ENCODE measurements at regions not wholly inside any gene's neighbourhood (a gene's known extent, or its start where the extent isn't known, plus 50 kb on each side); places are given as distances from the start of the nearest gene placed in this dataset.
"Not testable (repeated sequence)": the region's sequence is repeated elsewhere in the genome, so short reads cannot be mapped to it uniquely, and the experiment has no call there.

DNA sequence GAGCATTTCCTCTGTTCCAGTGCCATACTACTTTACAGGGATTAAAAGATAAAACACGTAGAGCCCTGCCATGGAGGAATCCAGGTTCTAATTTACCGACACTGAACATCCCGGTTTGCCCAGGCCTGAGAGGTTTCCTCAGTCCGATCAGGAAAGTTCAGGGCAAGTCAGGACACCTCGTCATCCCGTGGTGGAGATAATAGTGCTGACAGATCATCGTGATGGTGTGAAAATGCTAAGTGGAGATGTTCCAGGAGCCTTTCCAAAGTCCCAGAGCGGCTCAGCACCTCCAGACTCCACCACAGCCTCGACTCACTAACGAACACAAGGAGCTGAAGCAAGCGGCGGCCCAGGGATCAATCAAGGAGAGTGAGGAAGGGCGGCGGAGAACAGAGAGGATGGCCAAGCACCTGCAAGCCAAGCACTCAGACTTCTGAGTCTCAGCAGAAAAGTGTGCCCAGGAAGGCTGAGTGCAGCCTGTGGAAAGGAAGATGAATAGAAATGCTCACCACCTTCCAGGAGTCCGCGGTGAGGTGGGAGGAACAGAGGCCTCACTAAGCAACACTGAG, 103.7 kb upstream of the VWC2 start:
- no peak for DNase-seq (ENCODE audit: low spot score)

DNA sequence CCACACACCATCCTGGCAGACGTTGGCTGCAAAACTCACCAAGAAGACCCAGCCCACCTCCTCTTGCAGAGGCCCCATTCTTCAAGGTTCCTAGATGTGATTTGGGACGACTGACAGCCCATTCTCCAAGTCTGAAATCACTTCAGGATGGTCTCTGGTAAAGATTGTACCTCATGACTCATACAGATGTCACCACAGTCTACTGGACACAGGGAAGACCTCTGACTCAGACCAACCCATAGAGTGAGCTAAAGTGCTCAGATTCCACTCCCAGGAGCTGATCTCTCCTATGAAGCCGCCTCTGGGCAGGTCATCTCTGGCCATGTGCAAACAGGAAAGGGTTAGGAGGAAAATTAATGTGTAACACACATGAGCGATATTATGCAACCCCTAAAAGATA, 102.4 kb upstream of the VWC2 start:
- no peak for DNase-seq (ENCODE audit: low spot score)

DNA sequence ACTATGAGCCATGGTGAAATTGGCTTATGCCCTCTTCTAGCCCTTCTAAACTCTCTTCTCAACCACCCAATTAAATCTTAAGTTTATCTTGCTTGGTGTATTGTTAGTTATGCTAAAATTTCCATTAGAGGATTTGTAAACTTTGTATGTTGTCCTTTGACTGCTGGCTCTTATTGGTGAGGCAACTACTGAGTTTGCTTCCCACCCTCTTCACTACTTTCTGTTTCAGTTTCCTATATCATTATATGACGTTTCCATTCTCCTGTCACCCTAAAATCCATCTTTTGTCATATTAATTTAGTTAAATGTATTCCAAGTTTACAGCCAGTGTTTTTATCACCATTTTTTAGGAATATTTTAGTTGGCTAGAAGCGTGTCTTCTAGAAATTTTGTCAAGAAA, 80.9 kb upstream of the VWC2 start:
- DNase-seq (ENCODE audit: low spot score), result no peak

DNA sequence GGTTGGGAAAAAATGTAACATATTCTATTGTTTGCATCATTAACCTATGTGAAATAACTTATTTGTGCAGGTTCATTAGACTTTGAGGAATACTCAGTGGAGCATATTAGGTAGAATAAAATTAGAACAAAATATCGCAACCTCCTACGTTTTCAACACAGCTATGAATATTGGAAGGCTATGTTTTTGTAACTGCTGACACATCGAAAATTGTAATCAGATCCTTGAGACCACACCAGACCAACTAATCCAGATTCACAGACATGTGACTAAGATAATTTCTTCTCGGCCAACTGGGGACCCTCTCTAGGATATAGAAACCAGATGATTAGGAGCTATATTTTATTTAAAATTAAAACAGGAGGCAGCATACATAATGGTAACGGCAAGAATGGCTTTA, 77.5 kb upstream of the VWC2 start:
- no peak for DNase-seq (ENCODE audit: low spot score)

DNA sequence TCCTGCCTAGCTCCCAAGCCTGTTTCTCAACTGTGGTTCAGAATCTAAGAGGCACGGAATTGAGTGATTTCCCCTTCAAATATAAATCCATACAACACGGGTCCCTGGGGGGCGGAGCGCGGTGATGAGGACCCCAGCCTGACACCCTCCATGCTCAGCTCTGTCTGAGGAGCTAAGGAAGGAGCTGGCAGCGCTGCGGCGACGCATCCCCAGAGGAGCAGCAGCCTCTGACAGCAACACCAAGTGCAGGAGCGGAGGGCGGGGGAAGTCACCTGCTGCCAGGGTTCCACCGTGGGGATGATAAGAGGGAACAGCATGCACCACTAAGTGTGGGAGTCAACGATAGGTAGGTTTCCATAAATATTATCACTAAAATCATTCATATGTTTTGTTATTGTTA, 72.6 kb upstream of the VWC2 start:
- DNase-seq (ENCODE audit: low spot score), result no peak

DNA sequence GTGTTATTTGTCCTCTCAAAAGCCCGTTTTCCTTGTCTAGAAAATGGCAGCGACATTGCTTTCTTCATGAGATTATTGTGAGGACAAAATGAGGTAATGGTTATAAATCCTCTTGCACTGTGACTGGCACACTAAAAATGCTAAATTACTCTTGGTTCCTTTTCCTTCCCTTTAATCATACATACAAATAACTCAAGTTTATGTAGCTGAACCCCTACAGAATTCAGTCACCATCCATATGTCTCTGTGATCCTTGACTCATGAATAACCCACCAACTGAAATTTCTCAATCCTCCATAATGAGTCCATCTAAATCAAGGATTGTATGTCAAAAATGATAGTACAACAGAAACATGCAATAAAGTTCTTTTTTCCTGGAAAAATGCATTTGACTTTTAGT, 71.3 kb upstream of the VWC2 start:
- no peak for DNase-seq (ENCODE audit: low spot score)

DNA sequence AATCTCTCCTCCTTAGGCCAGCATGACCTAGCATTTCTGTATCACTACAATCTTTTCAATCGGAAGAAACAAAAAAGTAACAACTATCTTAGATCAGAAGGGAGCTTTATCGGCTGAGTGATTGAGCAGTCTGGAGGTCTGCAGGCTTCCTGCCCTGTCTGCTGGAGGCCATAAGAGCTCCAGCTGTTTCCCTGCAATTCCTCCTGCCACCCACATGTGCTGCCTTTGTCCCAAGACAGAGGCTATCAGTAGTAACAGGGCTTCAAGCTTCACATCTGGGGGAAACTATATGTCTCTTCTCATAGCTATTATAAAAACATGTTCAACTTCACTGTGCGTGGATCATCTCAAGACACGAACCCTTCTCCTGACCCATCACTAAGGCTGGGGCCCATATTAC, 70.1 kb upstream of the VWC2 start:
- no peak for DNase-seq (ENCODE audit: low spot score)

DNA sequence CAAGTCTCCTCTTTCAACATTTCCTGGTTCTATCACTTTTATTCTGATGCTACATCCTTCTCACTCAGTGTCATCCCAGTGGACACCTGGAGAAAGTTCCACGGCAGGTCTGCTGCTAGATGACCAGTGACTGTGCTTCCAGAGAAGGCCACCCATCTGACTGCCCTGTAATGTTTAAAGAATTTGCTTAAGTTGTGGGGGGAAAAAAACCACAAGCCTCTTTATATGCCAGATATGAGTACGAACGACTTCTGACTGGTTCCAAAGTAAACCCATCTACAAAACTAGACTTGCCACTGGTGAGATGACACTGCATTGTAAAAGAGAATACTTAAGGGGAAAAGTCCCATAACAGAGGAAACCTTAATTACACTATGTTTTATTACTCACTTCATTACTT, 69.6 kb upstream of the VWC2 start:
- DNase-seq (ENCODE audit: low spot score), result no peak

DNA sequence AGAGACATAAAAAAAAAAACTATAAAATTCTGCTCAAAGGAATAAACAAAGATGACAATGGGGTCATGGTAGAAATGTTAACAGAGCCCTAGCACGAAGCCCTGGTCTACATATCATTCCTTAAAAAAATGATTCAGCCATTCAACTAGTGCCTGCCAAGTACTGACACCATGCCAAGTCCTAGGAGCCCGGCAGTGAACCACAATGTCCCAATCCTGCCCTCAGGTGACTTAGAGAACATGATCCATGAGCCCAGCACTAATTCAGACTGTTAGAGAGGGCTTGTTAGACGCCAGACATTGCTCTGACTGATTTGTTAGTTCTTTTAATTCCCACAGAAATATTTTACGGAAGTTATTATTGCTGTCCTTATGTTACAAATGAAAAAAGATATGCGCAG, 67.3 kb upstream of the VWC2 start:
- no peak for DNase-seq (ENCODE audit: low spot score)

DNA sequence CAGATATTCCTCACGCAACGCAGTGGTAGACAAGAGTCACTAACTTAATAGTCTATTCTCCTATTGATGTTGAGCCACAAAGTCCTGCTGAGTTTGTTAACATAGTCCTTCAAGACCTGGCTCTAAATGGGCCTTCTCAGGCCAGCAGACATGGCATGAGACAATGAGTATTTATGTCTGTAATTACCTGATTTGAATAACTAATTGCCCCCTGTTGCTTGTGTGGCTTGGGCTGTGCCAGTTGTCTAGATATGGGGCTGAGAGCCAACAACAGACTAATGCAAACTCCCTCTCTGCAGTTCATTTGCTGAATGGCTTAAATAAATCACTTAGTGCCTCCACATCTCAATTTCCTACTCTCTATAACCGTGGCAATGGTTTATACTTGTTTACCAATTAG, 65.5 kb upstream of the VWC2 start:
- DNase-seq (ENCODE audit: low spot score), result no peak

DNA sequence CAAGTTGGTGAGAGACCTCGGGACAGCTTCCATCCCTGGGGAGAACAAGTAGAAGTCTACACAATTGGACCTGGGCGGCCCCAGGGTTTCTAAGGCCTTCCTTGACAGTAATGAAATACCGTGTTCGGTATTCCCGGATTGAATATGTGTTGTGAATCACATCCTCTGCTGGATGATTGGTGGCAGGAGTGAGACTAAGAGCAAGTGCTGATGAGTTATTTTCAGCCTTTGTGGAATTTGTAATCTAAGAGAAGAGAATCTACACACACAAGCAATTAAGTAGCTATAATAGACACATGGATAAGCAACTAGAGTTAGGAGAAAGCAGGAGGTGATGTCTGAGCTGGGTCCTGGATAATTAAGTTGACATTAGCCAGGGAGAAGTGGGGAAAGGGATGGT, 64.8 kb upstream of the VWC2 start:
- no peak for DNase-seq (ENCODE audit: low spot score)

DNA sequence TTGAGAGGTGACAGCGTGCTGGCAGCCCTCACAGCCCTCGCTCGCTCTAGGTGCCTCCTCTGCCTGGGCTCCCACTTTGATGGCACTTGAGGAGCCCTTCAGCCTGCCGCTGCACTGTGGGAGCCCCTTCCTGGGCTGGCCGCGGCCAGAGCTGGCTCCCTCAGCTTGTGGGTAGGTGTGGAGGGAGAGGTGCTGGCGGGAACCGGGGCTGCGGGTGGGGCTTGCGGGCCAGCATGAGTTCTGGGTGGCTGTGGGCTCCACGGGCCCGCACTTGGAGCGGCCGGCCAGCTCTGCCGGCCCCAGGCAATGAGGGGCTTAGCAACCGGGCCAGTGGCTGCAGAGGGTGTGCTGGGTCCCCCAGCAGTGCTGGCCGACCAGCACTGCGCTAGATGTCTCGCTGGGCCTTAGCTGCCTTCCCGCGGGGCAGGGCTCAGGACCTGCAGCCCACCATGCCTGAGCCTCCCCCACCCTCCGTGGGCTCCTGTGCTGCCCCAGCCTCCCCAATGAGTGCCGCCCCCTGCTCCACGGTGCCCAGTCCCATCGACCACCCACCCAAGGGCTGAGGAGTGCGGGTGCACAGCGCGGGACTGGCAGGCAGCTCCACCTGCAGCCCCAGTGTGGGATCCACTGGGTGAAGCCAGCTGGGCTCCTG, 62.2 kb upstream of the VWC2 start:
- DNase-seq (ENCODE audit: low spot score), result not testable (repeated sequence)

DNA sequence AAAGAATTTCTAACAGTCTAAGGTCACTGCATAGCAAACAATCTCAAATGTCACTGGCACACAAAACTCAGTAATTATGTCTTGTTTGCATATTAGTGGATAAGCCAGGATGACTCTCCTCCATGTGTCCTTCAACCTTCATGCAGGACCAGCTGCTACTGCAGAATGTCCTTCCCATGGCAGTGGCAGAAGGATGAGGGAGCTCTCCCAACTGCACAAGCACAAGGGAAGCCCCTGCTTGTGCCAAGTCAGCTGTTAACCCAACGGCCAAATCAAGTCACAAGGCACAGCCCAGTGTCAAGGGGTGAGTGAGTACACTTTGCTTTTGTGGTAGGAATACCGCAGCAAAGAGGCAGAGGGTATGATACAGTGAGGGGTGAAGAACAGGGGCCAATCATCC, 59.3 kb upstream of the VWC2 start:
- no peak for DNase-seq (ENCODE audit: low spot score)

DNA sequence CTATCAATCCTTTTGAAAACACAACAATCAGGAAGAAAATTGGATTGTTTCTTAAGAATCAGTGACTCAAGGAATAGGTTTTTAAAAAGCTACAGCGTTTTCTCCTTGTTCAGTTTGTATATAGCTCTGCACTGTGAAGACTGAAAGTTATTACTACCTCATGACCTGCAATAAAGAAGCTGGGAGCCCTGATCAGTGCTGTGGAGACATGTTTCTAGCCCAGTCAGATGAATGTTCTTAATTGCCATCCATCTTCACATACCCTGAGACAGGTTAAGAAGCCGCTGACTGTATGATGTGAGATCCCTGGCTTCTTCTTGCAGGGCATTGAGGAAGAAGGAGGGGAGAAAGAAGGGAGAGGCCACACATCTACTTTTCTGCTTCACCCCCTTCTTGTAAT, 58.0 kb upstream of the VWC2 start:
- no peak for DNase-seq (ENCODE audit: low spot score)

DNA sequence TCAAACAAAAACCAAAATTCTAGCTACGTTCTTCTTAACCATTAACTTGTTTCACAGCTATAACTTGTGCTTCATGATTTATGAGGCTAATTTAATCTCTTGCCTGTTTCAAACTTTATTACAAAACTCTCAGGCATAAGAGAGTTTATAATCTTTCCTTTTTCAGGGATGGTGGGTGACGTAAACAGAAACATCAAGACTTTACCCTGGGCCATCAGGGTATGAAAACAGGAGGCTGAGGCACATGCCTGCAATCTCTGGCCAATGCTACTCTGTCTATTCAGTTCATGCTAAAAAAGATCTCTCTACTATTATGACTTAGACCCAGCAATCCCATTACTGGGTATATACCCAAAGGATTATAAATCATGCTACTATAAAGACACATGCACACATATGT, 55.9 kb upstream of the VWC2 start:
- DNase-seq (ENCODE audit: low spot score), result no peak

DNA sequence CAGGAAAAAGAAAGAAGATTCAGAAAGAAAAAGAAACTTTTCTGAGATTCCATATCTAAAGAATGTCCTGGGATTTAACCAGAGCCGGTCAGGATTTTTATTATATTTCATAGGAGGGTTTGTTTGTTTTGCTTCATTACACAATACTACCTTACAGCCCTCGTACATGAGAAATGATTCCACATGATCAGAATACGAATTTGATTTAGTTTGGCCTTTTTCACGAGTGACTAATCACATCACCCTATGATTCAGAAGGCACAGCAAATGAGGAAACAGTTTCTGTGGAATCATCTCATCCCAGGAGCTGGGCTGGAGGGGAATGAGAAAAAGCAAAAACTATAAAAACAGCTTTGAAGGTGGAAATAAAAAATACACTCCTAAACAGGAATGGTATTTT, 54.7 kb upstream of the VWC2 start:
- DNase-seq (ENCODE audit: low spot score), result no peak

DNA sequence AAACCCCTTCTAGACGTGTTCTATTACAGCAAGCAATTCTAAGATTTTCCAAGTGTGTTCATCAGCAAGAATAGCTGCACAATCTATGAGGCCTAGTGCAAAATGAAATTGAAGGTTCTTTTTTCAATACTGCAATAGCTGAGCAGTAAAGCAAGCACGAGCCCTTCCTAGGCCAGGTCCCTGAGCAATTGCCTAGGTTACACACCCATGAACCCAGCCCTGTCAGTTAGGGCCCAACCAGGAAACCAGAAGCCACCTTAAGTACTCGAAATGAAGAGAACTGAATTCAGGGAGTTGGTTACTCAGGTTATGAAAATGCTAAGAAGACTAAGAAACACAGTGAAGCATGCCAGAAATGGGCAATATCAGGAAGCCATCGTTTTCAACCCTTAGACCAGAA, 52.0 kb upstream of the VWC2 start:
- no peak for DNase-seq (ENCODE audit: low spot score)

Measured in activated CD4-positive, alpha-beta T cell treated with anti-CD3 and anti-CD28 coated beads, Interleukin-2, Interleukin-4, amounts not matched to agents 100 ng/mL and 50 ng/mL, durations not matched to agents 16 hours and 8 hours (primary cell).